Transverse colon (tissue), 4 donors: ENCODE measurements at regions not wholly inside any gene's neighbourhood (a gene's known extent, or its start where the extent isn't known, plus 50 kb on each side); places are given as distances from the start of the nearest gene placed in this dataset.

Experiments used
- DNase-seq: peaks from one replicate; pipeline ENCODE4 v3.0.0-alpha.2; 2019
- H3K27ac ChIP-seq, 4 donors: fragments of 200-600 bp; sonication (generic); 2 replicates each; pipeline ENCODE4 v1.5.1; 2016 to 2018; ENCODE audit warnings: inconsistent platforms in 4 of 4
- H3K27me3 ChIP-seq: fragments of 200-600 bp; sonication (generic); 2 replicates; pipeline ENCODE4 v1.5.1; 2017; ENCODE audit warnings: inconsistent platforms
- H3K36me3 ChIP-seq, 4 donors: fragments of 200-600 bp; sonication (generic); 2 replicates each; pipeline ENCODE4 v1.5.1; 2017 to 2019; ENCODE audit warnings: inconsistent platforms in 4 of 4
- H3K4me1 ChIP-seq, 4 donors: fragments of 200-600 bp; sonication (generic); 2 replicates each; pipeline ENCODE4 v1.5.1; 2017 to 2020; ENCODE audit warnings: inconsistent platforms in 4 of 4
- H3K4me3 ChIP-seq, 4 donors: fragments of 200-600 bp; sonication (generic); 1 replicate in 1 of 4; 2 replicates in 3 of 4; pipeline versions ENCODE4 v1.5.1 to v1.6.1; 2017 to 2019; ENCODE audit warnings: inconsistent platforms in 4 of 4
- H3K9me3 ChIP-seq, 2 donors: fragments of 200-600 bp; sonication (generic); 2 replicates each; pipeline ENCODE4 v1.5.1; 2017 to 2019; ENCODE audit warnings: inconsistent platforms in 2 of 2
- EP300 ChIP-seq: sonication (generic); formaldehyde crosslinking; IDR thresholded peaks from one replicate; pipeline ENCODE4 v1.6.1; 2017; ENCODE audit warnings: antibody characterized with exemption, low read depth
- POLR2A ChIP-seq: fragments of 450-650 bp; IDR thresholded peaks from one replicate; pipeline ENCODE4 v1.6.1; 2016; ENCODE audit warnings: antibody characterized with exemption, mild to moderate bottlenecking, moderate library complexity
- POLR2AphosphoS5 ChIP-seq, 3 donors: sonication (generic); formaldehyde crosslinking; IDR thresholded peaks; one replicate each; pipeline ENCODE4 v1.6.1; 2016; ENCODE audit warnings: antibody characterized with exemption in 3 of 3
- WGBS, 2 donors: methylation state at CpG; one replicate each; pipeline ENCODE4 v1.1.5; 2018; ENCODE audit warnings: low coverage in 1 of 2; 5-methylcytosine and 5-hydroxymethylcytosine counted together
- in situ Hi-C, 4 donors: fragments of 200-750 bp; cut with MboI; loops; one replicate each; pipeline versions ENCODE4 v1.15.0 to v1.15.1; 2017; ENCODE audit warnings: low sequenced_read_pairs in 3 of 4, low pct_ligation_motif_present in 1 of 4, low pct_unique_long_range_greater_than_20kb in 1 of 4
- intact Hi-C: fragments of 100-400 bp; cut with DNase I; formaldehyde crosslinking; loops from one replicate; pipeline ENCODE4 v1.15.1; 2023; ENCODE audit warnings: low total_unique reads
- TF ChIP-seq, protein P1 (sequence below), 5 experiments: fragments of 200-600 bp in 3 of 5; fragments of 450-650 bp in 2 of 5; sonication (generic) in 3 of 5; IDR thresholded peaks; 1 replicate in 2 of 5; 2 replicates in 3 of 5; pipeline ENCODE4 v1.5.1; 2016 to 2017; ENCODE audit warnings: antibody characterized with exemption in 5 of 5, inconsistent platforms in 3 of 5, mild to moderate bottlenecking in 2 of 5, moderate library complexity in 1 of 5

DNA sequence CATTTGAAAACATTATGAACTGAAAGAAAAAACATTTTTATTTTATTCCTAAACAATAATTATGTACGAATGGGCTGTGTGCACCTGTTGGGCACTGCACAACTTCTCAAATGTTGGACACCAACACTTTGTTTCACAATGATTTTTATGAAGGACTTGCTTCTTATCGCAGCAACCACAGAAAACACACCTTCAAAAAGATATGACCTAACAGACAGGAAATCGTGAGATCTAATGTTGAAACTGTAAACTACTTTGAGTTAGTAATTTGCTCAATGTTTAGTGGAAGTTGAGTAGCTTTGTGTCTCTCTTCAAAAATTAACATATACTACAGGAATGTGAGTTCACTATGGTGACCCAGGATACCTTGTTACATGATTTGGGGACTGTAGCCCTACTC is 98.6 kb downstream of the NXPE2 start:
- intact Hi-C loops: no loop called here
- TF ChIP-seq, protein P1, sequence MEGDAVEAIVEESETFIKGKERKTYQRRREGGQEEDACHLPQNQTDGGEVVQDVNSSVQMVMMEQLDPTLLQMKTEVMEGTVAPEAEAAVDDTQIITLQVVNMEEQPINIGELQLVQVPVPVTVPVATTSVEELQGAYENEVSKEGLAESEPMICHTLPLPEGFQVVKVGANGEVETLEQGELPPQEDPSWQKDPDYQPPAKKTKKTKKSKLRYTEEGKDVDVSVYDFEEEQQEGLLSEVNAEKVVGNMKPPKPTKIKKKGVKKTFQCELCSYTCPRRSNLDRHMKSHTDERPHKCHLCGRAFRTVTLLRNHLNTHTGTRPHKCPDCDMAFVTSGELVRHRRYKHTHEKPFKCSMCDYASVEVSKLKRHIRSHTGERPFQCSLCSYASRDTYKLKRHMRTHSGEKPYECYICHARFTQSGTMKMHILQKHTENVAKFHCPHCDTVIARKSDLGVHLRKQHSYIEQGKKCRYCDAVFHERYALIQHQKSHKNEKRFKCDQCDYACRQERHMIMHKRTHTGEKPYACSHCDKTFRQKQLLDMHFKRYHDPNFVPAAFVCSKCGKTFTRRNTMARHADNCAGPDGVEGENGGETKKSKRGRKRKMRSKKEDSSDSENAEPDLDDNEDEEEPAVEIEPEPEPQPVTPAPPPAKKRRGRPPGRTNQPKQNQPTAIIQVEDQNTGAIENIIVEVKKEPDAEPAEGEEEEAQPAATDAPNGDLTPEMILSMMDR (IDR thresholded peaks at IDR 0.05): no peak
- TF ChIP-seq POLR2AphosphoS5 (IDR thresholded peaks at IDR 0.05) (no peak), EP300 (no peak), POLR2A (no peak)
- DNase-seq: no peak
- H3K36me3 ChIP-seq: no peaks in the 10 kb centered on the region
- no peak overlapping the region for H3K27ac ChIP-seq
- no peaks in the 10 kb centered on the region for H3K4me1 ChIP-seq
- no peaks in the 10 kb centered on the region for H3K27me3 ChIP-seq
- in situ Hi-C loops: loop anchor here in 1 of 4 donors (10.0 kb wide), 1 partner anchor 432 kb away; no protein-coding TSS in a partner anchor
- H3K9me3 ChIP-seq: no peaks in the 10 kb centered on the region
- WGBS, 2 donors: 71 to 77% methylated on average over 3 of the region's 3 CpGs
- H3K4me3 ChIP-seq: no peak overlapping the region

DNA sequence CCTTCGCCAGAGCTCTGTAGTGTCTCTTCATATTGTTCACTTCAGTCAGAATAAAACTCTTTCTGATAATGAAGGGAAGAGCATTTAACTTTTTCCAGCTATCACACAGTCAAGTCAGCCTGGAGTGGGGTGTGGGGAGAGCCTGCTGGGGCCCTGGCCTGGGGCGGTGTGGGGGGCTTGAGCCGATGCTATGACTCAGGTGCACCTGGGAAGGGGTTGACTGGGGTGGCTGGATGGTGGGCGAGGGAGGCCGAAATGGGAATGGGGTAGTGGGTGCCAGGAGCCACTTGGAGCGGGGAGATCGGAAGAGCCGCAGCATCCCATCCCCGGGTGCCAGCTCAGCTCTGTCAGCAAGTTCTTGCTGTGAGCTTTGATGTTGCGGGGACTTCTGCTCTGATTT is 100.9 kb downstream of the NXPE2 start:
- no peak overlapping the region for H3K27ac ChIP-seq
- no peak for DNase-seq
- TF ChIP-seq, protein P1 (IDR thresholded peaks at IDR 0.05): no peak
- no peak for TF ChIP-seq EP300
- TF ChIP-seq POLR2A: no peak
- no peak for TF ChIP-seq POLR2AphosphoS5 (IDR thresholded peaks at IDR 0.05)
- H3K27me3 ChIP-seq: no peaks in the 10 kb centered on the region
- H3K4me3 ChIP-seq: no peak overlapping the region
- intact Hi-C loops: no loop called here
- WGBS, 2 donors: 93 to 97% methylated on average over 3 to 10 of the region's 10 CpGs
- peaks cover 0 to 7% (median 1%) of the 10 kb centered on the region in 4 donors for H3K4me1 ChIP-seq
- H3K9me3 ChIP-seq: no peaks in the 10 kb centered on the region
- no peaks in the 10 kb centered on the region for H3K36me3 ChIP-seq
- in situ Hi-C loops: loop anchor here in 1 of 4 donors (10.0 kb wide), 1 partner anchor 434 kb away; no protein-coding TSS in a partner anchor

DNA sequence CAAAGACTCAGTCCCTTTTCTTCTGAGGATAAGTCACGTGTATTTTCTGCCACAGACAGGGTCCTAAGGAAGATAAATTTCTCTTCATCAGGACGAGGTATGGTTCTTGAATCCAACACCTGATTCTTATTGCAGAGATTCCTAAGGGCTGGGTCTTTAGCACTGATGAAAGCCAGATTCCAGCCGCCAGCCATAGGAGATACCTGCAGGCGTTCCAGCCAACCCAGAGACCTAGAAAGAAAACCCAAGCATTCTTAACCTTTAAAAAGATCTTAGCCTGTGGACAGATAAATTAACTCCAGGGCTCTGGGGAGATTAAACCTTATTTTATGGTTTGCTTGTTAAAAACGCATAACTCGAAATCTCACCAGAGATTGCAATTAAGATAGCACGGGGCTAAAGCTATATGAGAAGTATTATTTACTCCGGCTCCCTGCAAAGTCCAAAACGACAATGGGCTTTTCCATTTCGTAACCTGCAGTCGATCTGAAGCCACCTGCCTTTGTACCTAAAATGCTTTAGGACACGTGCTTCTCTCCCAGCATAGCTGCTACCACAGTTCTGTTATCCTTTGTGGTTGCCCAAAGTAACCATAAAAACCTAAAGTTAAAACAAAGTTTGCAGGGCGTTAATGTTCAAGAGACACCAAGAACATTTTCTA is 104.5 kb downstream of the NXPE2 start:
- Histone ChIP-seq H3K27me3 (no peaks in the 10 kb centered on the region), H3K27ac (no peak overlapping the region), H3K36me3 (no peaks in the 10 kb centered on the region), H3K4me3 (no peak overlapping the region), H3K4me1 (peaks cover 0 to 11% (median 3%) of the 10 kb centered on the region in 4 donors), H3K9me3 (no peaks in the 10 kb centered on the region)
- DNase-seq: no peak
- intact Hi-C loops: no loop called here
- in situ Hi-C loops: no loop called here
- 50 to 72% methylated on average over 9 to 13 of the region's 13 CpGs for WGBS, 2 donors
- TF ChIP-seq, protein P1 (IDR thresholded peaks at IDR 0.05): no peak

DNA sequence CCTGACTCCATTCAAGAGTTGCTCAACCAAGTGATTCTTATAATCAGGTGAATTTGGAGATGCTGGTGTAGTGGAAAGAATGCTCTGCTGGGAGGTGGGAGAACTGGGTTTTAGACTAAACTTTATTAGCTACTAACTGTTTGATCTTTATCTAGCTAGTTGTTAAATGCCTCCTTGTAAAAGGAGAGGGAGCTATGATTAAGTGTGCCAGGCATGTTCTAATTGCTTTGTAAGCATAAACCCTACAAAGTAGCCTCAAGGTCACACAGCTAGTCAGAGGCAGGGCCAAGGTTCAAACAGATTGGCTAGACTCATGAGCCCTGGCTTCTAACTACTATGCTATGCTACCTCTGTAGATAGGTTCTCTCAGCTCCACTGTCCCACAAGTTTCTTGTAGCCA is 105.5 kb downstream of the NXPE2 start:
- no peaks in the 10 kb centered on the region for H3K36me3 ChIP-seq
- H3K4me1 ChIP-seq: peaks cover 0 to 11% (median 3%) of the 10 kb centered on the region in 4 donors
- TF ChIP-seq POLR2A: no peak
- TF ChIP-seq EP300: no peak
- no peak for TF ChIP-seq POLR2AphosphoS5 (IDR thresholded peaks at IDR 0.05)
- TF ChIP-seq, protein P1 (IDR thresholded peaks at IDR 0.05): no peak
- no peak overlapping the region for H3K27ac ChIP-seq
- no peaks in the 10 kb centered on the region for H3K27me3 ChIP-seq
- no peak overlapping the region for H3K4me3 ChIP-seq
- intact Hi-C loops: no loop called here
- no peak for DNase-seq
- in situ Hi-C loops: no loop called here
- H3K9me3 ChIP-seq: no peaks in the 10 kb centered on the region
